ENCODE measurements at regions not wholly inside any gene's neighbourhood (a gene's known extent, or its start where the extent isn't known, plus 50 kb on each side); places are given as distances from the start of the nearest gene placed in this dataset.

GRCh38 chr5:3875144-3875543, 279.5 kb downstream of the IRX1 start:
- TF ChIP-seq CTCF (IDR thresholded peaks at IDR 0.05) (no peak), RCOR1 (IDR thresholded peaks at IDR 0.05; ENCODE audit: low read depth, low read length) (no peak), NPAS2 (CRISPR knock-in tag; IDR thresholded peaks at IDR 0.05; ENCODE audit: borderline replicate concordance) (no peak)
